GM19468 (cell line): ENCODE measurements at regions not wholly inside any gene's neighbourhood (a gene's known extent, or its start where the extent isn't known, plus 50 kb on each side); places are given as distances from the start of the nearest gene placed in this dataset.

Source experiments
- ATAC-seq: cut with Tn5 transposase; IDR thresholded peaks from one replicate; pipeline ENCODE4 v1.9.1; 2021; ENCODE audit warnings: mild to moderate bottlenecking, moderate library complexity, moderate number of reproducible peaks; ENCODE audit not compliant: unreplicated experiment; ENCODE audit errors: extremely low read depth

GRCh38 chr4:4750187-4750586 is 109.3 kb upstream of the MSX1 start:
- no peak for ATAC-seq

- no peak for ATAC-seq
Measured at GRCh38 chr4:4749137-4749536, 110.3 kb upstream of the MSX1 start.

GRCh38 chr4:4746444-4746843 is 113.0 kb upstream of the MSX1 start:
- ATAC-seq, result no peak

GRCh38 chr4:4740071-4740470 is 119.4 kb upstream of the MSX1 start:
- ATAC-seq, result no peak

GRCh38 chr4:4735870-4736269 is 123.6 kb upstream of the MSX1 start:
- ATAC-seq, result no peak

- no peak for ATAC-seq
Measured at GRCh38 chr4:4735136-4735750, 124.2 kb upstream of the MSX1 start.

GRCh38 chr4:4734425-4734824 is 125.0 kb upstream of the MSX1 start:
- no peak for ATAC-seq

- ATAC-seq, result no peak
Measured at GRCh38 chr4:4733663-4734062, 125.8 kb upstream of the MSX1 start.

- no peak for ATAC-seq
Measured at GRCh38 chr4:4730249-4730648, 129.2 kb upstream of the MSX1 start.

GRCh38 chr4:4729206-4729605 is 130.3 kb upstream of the MSX1 start:
- no peak for ATAC-seq

- no peak for ATAC-seq
Measured at GRCh38 chr4:4727536-4727935, 131.9 kb upstream of the MSX1 start.

- no peak for ATAC-seq
Measured at GRCh38 chr4:4726051-4726450, 133.4 kb upstream of the MSX1 start.

- ATAC-seq, result no peak
Measured at GRCh38 chr4:4724321-4724720, 135.1 kb upstream of the MSX1 start.

GRCh38 chr4:4721636-4722035 is 137.8 kb upstream of the MSX1 start:
- ATAC-seq, result no peak

GRCh38 chr4:4720646-4721045 is 138.8 kb upstream of the MSX1 start:
- no peak for ATAC-seq

- ATAC-seq, result no peak
Measured at GRCh38 chr4:4719436-4719835, 140.0 kb upstream of the MSX1 start.

- no peak for ATAC-seq
Measured at GRCh38 chr4:4717692-4718091, 141.8 kb upstream of the MSX1 start.

- ATAC-seq, result no peak
Measured at GRCh38 chr4:4714331-4714730, 145.1 kb upstream of the MSX1 start.

GRCh38 chr4:4712800-4713528 is 146.5 kb upstream of the MSX1 start:
- no peak for ATAC-seq

- no peak for ATAC-seq
Measured at GRCh38 chr4:4711902-4712301, 147.6 kb upstream of the MSX1 start.

- no peak for ATAC-seq
Measured at GRCh38 chr4:4709736-4710135, 149.7 kb upstream of the MSX1 start.

- no peak for ATAC-seq
Measured at GRCh38 chr4:4704267-4704666, 155.2 kb upstream of the MSX1 start.
